LNCAP (cell line): ENCODE measurements at regions not wholly inside any gene's neighbourhood (a gene's known extent, or its start where the extent isn't known, plus 50 kb on each side); places are given as distances from the start of the nearest gene placed in this dataset.

ENCODE experiments used
- TF ChIP-seq, protein P1 (sequence below): fragments of 450-650 bp; IDR thresholded peaks from 2 replicates; pipeline ENCODE4 v1.5.1; 2017; ENCODE audit warnings: mild to moderate bottlenecking

DNA sequence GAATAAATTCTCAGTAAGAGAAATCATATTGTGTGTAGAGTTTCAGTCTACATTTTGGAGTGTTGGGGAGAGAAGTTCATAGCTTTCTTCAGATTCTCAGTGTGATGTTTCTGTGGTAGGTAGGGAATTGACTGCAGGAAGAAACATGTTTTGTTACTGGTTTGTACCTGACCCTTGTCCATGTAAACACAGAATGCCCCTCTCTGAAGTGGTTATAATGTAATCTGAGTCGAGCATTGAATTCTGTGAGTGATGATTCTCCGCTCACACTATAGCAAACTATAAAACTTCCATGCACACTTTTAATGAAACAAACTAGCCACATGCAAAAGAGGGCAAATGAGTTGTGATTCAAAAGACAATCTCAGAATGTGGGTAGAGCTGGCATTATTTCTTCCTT lies 433.2 kb downstream of the USP25 start:
- TF ChIP-seq, protein P1, sequence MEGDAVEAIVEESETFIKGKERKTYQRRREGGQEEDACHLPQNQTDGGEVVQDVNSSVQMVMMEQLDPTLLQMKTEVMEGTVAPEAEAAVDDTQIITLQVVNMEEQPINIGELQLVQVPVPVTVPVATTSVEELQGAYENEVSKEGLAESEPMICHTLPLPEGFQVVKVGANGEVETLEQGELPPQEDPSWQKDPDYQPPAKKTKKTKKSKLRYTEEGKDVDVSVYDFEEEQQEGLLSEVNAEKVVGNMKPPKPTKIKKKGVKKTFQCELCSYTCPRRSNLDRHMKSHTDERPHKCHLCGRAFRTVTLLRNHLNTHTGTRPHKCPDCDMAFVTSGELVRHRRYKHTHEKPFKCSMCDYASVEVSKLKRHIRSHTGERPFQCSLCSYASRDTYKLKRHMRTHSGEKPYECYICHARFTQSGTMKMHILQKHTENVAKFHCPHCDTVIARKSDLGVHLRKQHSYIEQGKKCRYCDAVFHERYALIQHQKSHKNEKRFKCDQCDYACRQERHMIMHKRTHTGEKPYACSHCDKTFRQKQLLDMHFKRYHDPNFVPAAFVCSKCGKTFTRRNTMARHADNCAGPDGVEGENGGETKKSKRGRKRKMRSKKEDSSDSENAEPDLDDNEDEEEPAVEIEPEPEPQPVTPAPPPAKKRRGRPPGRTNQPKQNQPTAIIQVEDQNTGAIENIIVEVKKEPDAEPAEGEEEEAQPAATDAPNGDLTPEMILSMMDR = no peak

DNA sequence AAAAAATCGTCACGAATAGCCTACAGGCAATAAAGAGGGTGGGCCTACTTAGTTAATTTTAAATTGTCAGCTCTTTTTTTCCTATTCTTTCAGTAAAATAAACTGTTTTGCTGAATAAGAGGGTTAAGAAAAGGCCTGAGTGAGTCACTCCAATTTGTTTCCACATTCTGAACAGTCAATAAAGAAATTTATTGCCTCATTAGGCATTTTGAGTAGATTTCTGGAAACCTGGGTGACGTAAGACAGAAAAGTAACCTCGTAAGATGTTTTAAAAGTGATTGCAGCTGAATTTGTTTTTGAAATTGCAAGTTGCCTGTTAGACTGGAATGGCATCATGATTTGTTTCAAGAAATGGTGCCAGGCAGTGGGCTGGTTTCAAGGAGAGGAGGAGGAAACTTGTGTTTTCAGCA lies 439.3 kb downstream of the USP25 start:
- TF ChIP-seq, protein P1 = no peak

DNA sequence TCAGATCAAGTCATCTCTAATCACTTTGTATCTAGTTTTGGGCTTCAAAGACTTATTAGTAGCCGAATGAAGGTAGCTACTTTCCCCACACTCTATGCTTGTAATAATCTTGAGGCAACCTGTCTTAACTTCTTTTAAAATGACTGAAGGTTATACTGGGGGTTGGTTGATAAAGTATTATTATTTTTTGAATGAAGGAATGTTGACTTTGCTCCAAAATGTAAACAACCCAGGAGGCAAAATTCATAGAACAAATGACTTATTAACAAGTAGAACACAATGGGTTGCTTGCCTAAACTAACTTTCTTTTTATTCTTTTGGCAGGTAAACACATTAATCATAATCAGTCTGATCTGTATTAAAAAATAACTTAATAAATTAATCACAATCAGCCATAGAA lies 440.0 kb downstream of the USP25 start:
- TF ChIP-seq, protein P1 = no peak

DNA sequence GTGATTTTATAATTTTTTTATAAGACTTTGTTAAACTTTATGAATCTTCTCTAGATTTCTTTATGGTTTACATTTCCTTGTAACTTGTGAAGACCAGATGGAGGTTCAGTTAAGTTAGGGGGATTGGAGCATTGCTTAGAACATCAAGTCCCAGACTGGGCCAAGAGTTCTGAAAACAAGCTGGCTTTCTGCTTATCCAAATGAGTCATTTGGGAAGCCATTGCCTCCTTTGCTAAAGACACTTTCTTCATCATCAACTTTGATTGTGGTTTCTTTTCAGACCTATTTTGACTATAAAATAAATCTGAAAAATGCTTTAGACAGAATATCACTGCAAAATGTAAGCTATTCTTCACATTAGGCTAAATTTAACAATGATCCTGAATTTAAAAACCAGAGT lies 446.8 kb downstream of the USP25 start:
- TF ChIP-seq, protein P1 = no peak

DNA sequence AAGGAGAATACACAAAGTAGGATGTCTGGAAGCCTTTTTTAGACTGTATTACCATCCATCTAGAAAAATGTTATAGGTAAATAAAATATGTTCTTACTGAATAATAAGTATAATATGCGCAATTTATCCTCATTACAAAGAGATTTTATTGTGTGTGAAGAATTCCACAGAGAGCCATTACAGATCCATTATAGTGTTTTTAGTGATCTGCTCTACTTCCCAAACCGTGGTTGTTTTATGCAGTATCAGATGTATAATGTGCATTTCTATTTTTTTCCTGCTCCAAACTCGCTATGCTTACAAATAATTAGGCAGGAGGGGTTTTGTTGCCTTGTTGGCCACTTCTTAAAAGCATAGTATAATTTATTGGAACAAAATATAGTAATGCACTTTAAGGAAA lies 447.8 kb downstream of the USP25 start:
- TF ChIP-seq, protein P1 = no peak

DNA sequence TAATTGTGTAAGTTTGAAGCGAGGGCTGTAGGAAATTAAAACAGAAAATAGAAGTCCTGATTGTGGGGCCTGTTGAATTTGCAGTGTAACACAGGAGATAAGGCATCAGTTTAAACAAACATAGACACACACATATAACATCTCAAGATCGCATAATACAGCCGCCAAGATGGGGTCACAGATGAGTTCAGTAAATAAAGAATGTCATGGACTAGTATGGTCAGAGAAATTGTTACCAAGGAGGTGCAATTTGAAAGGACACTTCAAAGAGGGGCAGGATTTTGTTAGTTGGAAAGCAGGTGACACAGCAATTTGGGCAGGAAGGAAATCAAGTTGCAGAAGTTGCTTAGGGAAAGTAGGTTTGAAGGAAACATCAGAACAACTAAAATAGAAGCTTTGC lies 450.0 kb downstream of the USP25 start:
- TF ChIP-seq, protein P1 = no peak

DNA sequence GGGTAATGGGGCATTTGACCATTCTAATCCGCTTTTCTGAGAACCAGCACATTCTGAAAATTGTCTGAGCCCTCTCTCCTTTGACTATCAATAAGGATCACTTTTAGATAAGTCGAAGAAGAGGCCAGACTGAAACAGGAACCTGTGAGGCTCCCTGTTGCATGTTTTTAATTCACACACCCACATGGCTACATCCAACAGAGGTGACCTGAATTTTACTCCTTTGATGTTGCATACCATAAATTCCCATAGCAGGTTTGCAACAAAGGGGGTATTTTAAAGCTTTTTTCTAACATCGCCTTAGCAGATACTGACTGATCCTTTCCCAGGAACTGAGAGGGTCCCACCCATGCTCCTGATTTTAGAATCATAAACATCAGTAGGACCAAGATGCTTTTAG lies 450.8 kb downstream of the USP25 start:
- TF ChIP-seq, protein P1 = no peak

DNA sequence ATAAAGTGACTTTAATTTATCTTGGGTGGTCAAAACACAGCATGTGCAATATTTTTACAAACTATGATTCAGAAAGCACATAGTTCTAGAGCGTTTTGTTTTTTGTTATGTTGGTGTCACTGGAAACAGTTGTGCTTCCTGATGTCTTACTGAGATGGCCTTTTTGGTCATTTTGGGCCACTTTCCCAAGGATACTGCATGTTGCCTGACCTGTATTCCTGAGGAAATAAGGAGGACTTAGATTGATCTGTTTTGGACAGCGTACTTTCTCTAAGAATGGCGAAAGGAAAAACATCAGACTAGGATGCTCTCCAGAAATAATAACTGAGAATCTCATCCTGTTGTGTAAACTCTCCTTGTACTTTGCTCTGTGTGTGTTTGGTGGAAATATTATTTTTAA lies 451.2 kb downstream of the USP25 start:
- TF ChIP-seq, protein P1 = no peak
